Neutrophil (primary cell): ENCODE measurements at regions not wholly inside any gene's neighbourhood (a gene's known extent, or its start where the extent isn't known, plus 50 kb on each side); places are given as distances from the start of the nearest gene placed in this dataset.

Source experiments
- H3K27ac ChIP-seq: fragments of 200-600 bp; sonication (generic); 2 replicates; pipeline ENCODE4 v1.5.1; 2016; ENCODE audit warnings: mild to moderate bottlenecking, moderate library complexity
- H3K27me3 ChIP-seq: fragments of 200-600 bp; sonication (generic); 2 replicates; pipeline ENCODE4 v1.6.0; 2016; ENCODE audit warnings: mild to moderate bottlenecking
- H3K36me3 ChIP-seq: fragments of 200-600 bp; sonication (generic); 2 replicates; pipeline ENCODE4 v1.5.1; 2017
- H3K4me1 ChIP-seq, 2 experiments: fragments of 200-600 bp in 1 of 2; sonication (generic) in 1 of 2; 1 replicate in 1 of 2; 2 replicates in 1 of 2; pipeline versions ENCODE4 v1.5.1 to v1.6.1; 2013 to 2016; ENCODE audit warnings: low read depth in 1 of 2, low read length in 1 of 2, mild to moderate bottlenecking in 1 of 2, moderate library complexity in 1 of 2; ENCODE audit not compliant: control insufficient read depth in 1 of 2, insufficient read depth in 1 of 2
- H3K4me3 ChIP-seq, 2 experiments: fragments of 200-600 bp in 1 of 2; sonication (generic) in 1 of 2; 1 replicate in 1 of 2; 2 replicates in 1 of 2; pipeline ENCODE4 v1.5.1; 2013 to 2016; ENCODE audit warnings: low read depth in 1 of 2, low read length in 1 of 2, mild to moderate bottlenecking in 1 of 2, moderate library complexity in 1 of 2
- H3K9me3 ChIP-seq: fragments of 200-600 bp; sonication (generic); 2 replicates; pipeline ENCODE4 v1.5.1; 2016
- CTCF ChIP-seq: fragments of 200-600 bp; sonication (generic); IDR thresholded peaks from 2 replicates; pipeline ENCODE4 v1.5.1; 2016; ENCODE audit warnings: antibody characterized with exemption

GRCh38 chr4:53659737-53660136 is 68.5 kb upstream of the LNX1 start:
- TF ChIP-seq CTCF: no peak
- H3K4me1 ChIP-seq: no peaks in the 10 kb centered on the region

DNA sequence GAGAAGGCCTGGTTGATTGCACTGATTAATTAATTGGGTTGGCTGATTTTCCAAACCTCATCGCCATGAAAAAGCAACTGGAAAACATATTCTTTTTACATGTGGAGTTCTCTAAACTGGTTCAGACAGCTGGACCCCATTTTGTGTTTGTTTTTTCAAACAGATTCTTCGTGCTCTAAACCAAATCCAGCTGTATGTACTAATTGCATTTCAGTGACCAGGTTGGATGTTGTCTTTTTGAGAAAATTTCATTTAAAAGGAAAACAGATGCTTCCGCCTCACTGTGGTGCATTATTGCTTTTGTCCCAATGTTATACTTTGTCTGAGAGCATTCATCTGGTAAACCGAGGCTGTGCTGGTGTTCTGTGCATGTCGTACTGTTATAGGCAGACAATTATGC is 67.8 kb upstream of the LNX1 start:
- Histone ChIP-seq H3K4me1 (no peaks in the 10 kb centered on the region), H3K27ac (no peak overlapping the region), H3K9me3 (no peaks in the 10 kb centered on the region), H3K27me3 (no peaks in the 10 kb centered on the region), H3K4me3 (no peak overlapping the region), H3K36me3 (no peaks in the 10 kb centered on the region)
- no peak for TF ChIP-seq CTCF

More at GRCh38 chr4:53659737-53660136, 68.5 kb upstream of the LNX1 start:
- Histone ChIP-seq H3K9me3 (no peaks in the 10 kb centered on the region), H3K27me3 (no peaks in the 10 kb centered on the region), H3K36me3 (no peaks in the 10 kb centered on the region), H3K4me3 (no peak overlapping the region), H3K27ac (no peak overlapping the region)

- H3K27me3 ChIP-seq: no peaks in the 10 kb centered on the region
- no peak for TF ChIP-seq CTCF
- H3K4me3 ChIP-seq: no peak overlapping the region
- no peaks in the 10 kb centered on the region for H3K9me3 ChIP-seq
- no peaks in the 10 kb centered on the region for H3K36me3 ChIP-seq
- no peak overlapping the region for H3K27ac ChIP-seq
- H3K4me1 ChIP-seq: no peaks in the 10 kb centered on the region
These were observed 66.7 kb upstream of the LNX1 start for GRCh38 chr4:53658029-53658428.

DNA sequence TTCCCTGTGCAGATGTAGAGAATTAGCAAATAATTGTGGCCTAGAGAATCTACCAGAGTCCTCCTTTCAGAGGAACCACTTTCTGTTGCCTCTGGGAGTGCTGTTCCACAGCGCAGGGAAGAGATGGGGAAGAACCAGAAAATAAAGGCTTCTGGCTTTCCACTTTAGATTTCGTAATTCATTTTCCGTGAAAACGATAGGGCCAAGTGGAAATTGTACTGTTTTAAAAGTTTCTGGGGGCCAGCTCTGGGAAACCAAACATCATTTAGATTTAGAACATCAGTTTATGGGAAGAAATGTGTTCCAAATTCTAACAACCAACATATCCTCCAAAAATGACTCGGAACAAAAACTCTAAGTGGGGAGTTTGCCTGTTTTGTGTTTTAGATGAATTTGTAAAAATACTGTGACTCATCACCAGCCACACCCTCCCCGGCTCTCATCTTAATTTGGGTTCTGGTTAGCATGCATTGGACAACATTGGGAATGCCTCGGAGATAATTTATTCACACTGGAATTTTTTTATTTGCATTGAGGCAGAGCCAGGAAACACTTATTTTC is 65.2 kb upstream of the LNX1 start:
- Histone ChIP-seq H3K4me1 (no peaks in the 10 kb centered on the region), H3K9me3 (no peaks in the 10 kb centered on the region), H3K4me3 (no peak overlapping the region), H3K27me3 (no peaks in the 10 kb centered on the region), H3K27ac (no peak overlapping the region), H3K36me3 (no peaks in the 10 kb centered on the region)
- TF ChIP-seq CTCF: no peak

DNA sequence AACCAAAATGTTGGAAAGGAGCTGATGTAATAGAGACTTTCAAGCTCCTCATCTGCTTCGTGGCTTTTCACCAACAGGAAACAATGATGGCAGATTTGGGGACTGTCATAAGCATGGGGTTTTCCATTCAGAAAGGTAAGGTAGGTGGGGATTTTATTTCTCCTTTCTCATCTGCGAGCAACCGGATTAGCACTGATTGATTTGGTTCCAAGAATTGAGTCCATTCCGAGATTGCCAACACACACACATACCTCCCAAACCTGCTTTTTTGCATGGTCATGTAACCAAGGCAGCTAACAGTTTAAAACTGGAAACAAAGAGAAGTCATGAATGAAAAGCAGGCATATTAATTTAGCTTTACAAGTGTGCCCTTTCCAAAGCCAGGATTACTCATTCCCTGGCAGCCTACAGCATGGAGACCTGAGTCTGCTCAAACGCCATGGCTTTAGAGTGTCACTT is 63.0 kb upstream of the LNX1 start:
- no peak for TF ChIP-seq CTCF
- Histone ChIP-seq H3K36me3 (no peaks in the 10 kb centered on the region), H3K9me3 (no peaks in the 10 kb centered on the region), H3K27ac (no peak overlapping the region), H3K4me1 (no peaks in the 10 kb centered on the region), H3K4me3 (no peak overlapping the region), H3K27me3 (no peaks in the 10 kb centered on the region)
